OCI-LY7 (cell line): ENCODE measurements at regions not wholly inside any gene's neighbourhood (a gene's known extent, or its start where the extent isn't known, plus 50 kb on each side); places are given as distances from the start of the nearest gene placed in this dataset.

Source experiments
- CTCF ChIP-seq: fragments of 200-600 bp; sonication (generic); conservative IDR thresholded peaks from 2 replicates; pipeline ENCODE4 v1.5.1; 2014; ENCODE audit warnings: mild to moderate bottlenecking, antibody characterized with exemption, low read length, moderate library complexity, mixed read lengths
- EZH2phosphoT487 ChIP-seq: fragments of 200-600 bp; sonication (generic); IDR thresholded peaks from 2 replicates; pipeline ENCODE4 v1.6.1; 2018; ENCODE audit warnings: low read depth, borderline replicate concordance, mild to moderate bottlenecking, mixed run types, antibody characterized with exemption, low read length, moderate library complexity, mixed read lengths

- TF ChIP-seq CTCF = no peak
- no peak for TF ChIP-seq EZH2phosphoT487
Measured at GRCh38 chr4:107312366-107312765, 276.3 kb upstream of the DKK2 start.
